HCT116 (cell line): ENCODE measurements at regions not wholly inside any gene's neighbourhood (a gene's known extent, or its start where the extent isn't known, plus 50 kb on each side); places are given as distances from the start of the nearest gene placed in this dataset.

Experiments
- ATAC-seq: fragments of 200-7000 bp; cut with Tn5 transposase; 2 replicates; pipeline ENCODE4 v1.9.1; 2020; ENCODE audit warnings: mild to moderate bottlenecking, moderate library complexity
- BruUV-seq: library from RNA; stranded (reverse); fragments of 400-500 nt; replicated peaks from 2 replicates; lab custom pipeline; 2021; lab: Mats Ljungman, UMichigan
- CTCF ChIA-PET: fragments of 300-600 bp; sonication (Branson Sonifier 250); formaldehyde crosslinking; loops from one replicate; lab custom pipeline; 2021; ENCODE audit warnings: antibody characterized with exemption; lab: Charles Lee
- POLR2A ChIA-PET: fragments of 300-600, 350-600 bp; sonication (Branson Sonifier 250); formaldehyde crosslinking; loops from one replicate; lab custom pipeline; 2021; ENCODE audit warnings: antibody characterized with exemption; lab: Charles Lee
- RAD21 ChIA-PET, 2 experiments: fragments of 300-600 bp; sonication (Branson Sonifier 250); formaldehyde crosslinking; loops; one replicate each; lab custom pipeline; 2023; ENCODE audit warnings: low total read pairs in 2 of 2; ENCODE audit not compliant: uncharacterized antibody in 2 of 2, unreplicated experiment in 2 of 2, low non-redundant PET in 1 of 2; lab: Charles Lee
- DNase-seq: peaks from one replicate; pipeline ENCODE4 v3.0.0-alpha.2; 2010; ENCODE audit warnings: low read depth, low spot score
- H2AFZ ChIP-seq: fragments of 200-600 bp; shearing (Covaris generic), sonication (generic); 2 replicates; pipeline ENCODE4 v1.6.1; 2017; ENCODE audit warnings: low read depth, mixed run types, mixed read lengths, antibody characterized with exemption, low read length; ENCODE audit not compliant: poor library complexity, severe bottlenecking
- H3K27ac ChIP-seq: 2 replicates; pipeline ENCODE4 v1.5.1; 2012; ENCODE audit warnings: low read depth, low read length
- H3K27me3 ChIP-seq: fragments of 200-600 bp; sonication (generic); 2 replicates; pipeline ENCODE4 v1.6.1; 2016; ENCODE audit warnings: mixed run types, low read length, mixed read lengths; ENCODE audit not compliant: insufficient read depth
- H3K36me3 ChIP-seq, 2 experiments: fragments of 200-500 bp in 1 of 2; fragments of 200-600 bp in 1 of 2; sonication (Bioruptor generic) in 1 of 2; sonication (generic) in 1 of 2; 2 replicates each; pipeline versions ENCODE4 v1.5.1 to v1.6.1; 2014 to 2016; ENCODE audit warnings: low read length in 2 of 2, inconsistent platforms in 1 of 2, mixed read lengths in 1 of 2, mixed run types in 1 of 2; ENCODE audit not compliant: insufficient read depth in 2 of 2, control insufficient read depth in 1 of 2
- H3K4me1 ChIP-seq, 2 experiments: fragments of 200-600 bp in 1 of 2; sonication (generic) in 1 of 2; 2 replicates each; pipeline versions ENCODE4 v1.5.1 to v1.6.1; 2012 to 2017; ENCODE audit warnings: low read length in 2 of 2, inconsistent platforms in 1 of 2, mild to moderate bottlenecking in 1 of 2, mixed read lengths in 1 of 2, mixed run types in 1 of 2, moderate library complexity in 1 of 2; ENCODE audit not compliant: insufficient read depth in 2 of 2, control insufficient read depth in 1 of 2
- H3K4me2 ChIP-seq: fragments of 200-600 bp; sonication (generic); 2 replicates; pipeline ENCODE4 v1.6.1; 2017; ENCODE audit warnings: mixed run types, low read length, mixed read lengths
- H3K4me3 ChIP-seq, 2 experiments: fragments of 200-600 bp in 1 of 2; sonication (generic) in 1 of 2; replicated peaks in 1 of 2; 2 replicates each; pipeline ENCODE4 v1.5.1; 2011 to 2016; ENCODE audit warnings: low read length in 2 of 2, control low read depth in 1 of 2, low read depth in 1 of 2, mild to moderate bottlenecking in 1 of 2, mixed read lengths in 1 of 2, mixed run types in 1 of 2
- H3K79me2 ChIP-seq: fragments of 200-600 bp; sonication (generic); 2 replicates; pipeline ENCODE4 v1.6.1; 2017; ENCODE audit warnings: mild to moderate bottlenecking, mixed run types, low read length, moderate library complexity, mixed read lengths; ENCODE audit not compliant: insufficient read depth
- H3K9ac ChIP-seq: fragments of 200-600 bp; sonication (generic); 2 replicates; pipeline ENCODE4 v1.6.1; 2016; ENCODE audit warnings: low read length, mixed read lengths
- H3K9me2 ChIP-seq: fragments of 200-600 bp; sonication (generic), shearing (Covaris generic); 2 replicates; pipeline ENCODE4 v1.6.1; 2017; ENCODE audit warnings: mixed run types, mild to moderate bottlenecking, moderate library complexity; ENCODE audit not compliant: insufficient read depth
- H3K9me3 ChIP-seq, 2 experiments: fragments of 200-500 bp in 1 of 2; fragments of 200-600 bp in 1 of 2; sonication (Bioruptor generic) in 1 of 2; sonication (generic) in 1 of 2; 2 replicates each; pipeline ENCODE4 v1.6.1; 2014 to 2017; ENCODE audit warnings: low read length in 2 of 2, mixed read lengths in 2 of 2, inconsistent platforms in 1 of 2, low read depth in 1 of 2, mild to moderate bottlenecking in 1 of 2, mixed run types in 1 of 2, moderate library complexity in 1 of 2; ENCODE audit not compliant: control insufficient read depth in 1 of 2, insufficient read depth in 1 of 2
- H4K20me1 ChIP-seq: fragments of 200-600 bp; sonication (generic), shearing (Covaris generic); 2 replicates; pipeline ENCODE4 v1.6.1; 2017; ENCODE audit warnings: mixed run types, mild to moderate bottlenecking, moderate library complexity; ENCODE audit not compliant: insufficient read depth
- CBX3 ChIP-seq: IDR thresholded peaks from 2 replicates; pipeline ENCODE4 v1.6.1; 2012; ENCODE audit warnings: low read depth
- CEBPB ChIP-seq: IDR thresholded peaks from 2 replicates; pipeline ENCODE4 v1.6.1; 2012; ENCODE audit warnings: low read depth
- ELF1 ChIP-seq: IDR thresholded peaks from 2 replicates; pipeline ENCODE4 v1.6.1; 2012; ENCODE audit warnings: low read depth, borderline replicate concordance
- EZH2 ChIP-seq: fragments of 200-600 bp; sonication (generic); IDR thresholded peaks from 2 replicates; pipeline ENCODE4 v1.6.1; 2017; ENCODE audit warnings: antibody characterized with exemption, mixed run types
- EZH2phosphoT487 ChIP-seq: fragments of 200-600 bp; IDR thresholded peaks from 2 replicates; pipeline ENCODE4 v1.6.1; 2018; ENCODE audit warnings: antibody characterized with exemption, borderline replicate concordance
- FOSL1 ChIP-seq: IDR thresholded peaks from 2 replicates; pipeline ENCODE4 v1.6.1; 2012; ENCODE audit warnings: low read depth
- JUND ChIP-seq: IDR thresholded peaks from 2 replicates; pipeline ENCODE4 v1.6.1; 2012
- POLR2A ChIP-seq: IDR thresholded peaks from 2 replicates; pipeline ENCODE4 v1.7.0; 2011; ENCODE audit warnings: borderline replicate concordance; ENCODE audit not compliant: insufficient read depth, insufficient read length; ENCODE audit errors: extremely low read depth
- RAD21 ChIP-seq: IDR thresholded peaks from 2 replicates; pipeline ENCODE4 v1.6.1; 2012; ENCODE audit warnings: low read depth, mild to moderate bottlenecking
- SIN3A ChIP-seq: IDR thresholded peaks from 2 replicates; pipeline ENCODE4 v1.6.1; 2012; ENCODE audit warnings: low read depth
- SP1 ChIP-seq: IDR thresholded peaks from 2 replicates; pipeline ENCODE4 v1.6.1; 2012; ENCODE audit warnings: low read depth
- SRF ChIP-seq: IDR thresholded peaks from 2 replicates; pipeline ENCODE4 v1.6.1; 2012; ENCODE audit warnings: low read depth
- TCF7L2 ChIP-seq: IDR thresholded peaks from 2 replicates; pipeline ENCODE4 v1.7.0; 2011; ENCODE audit warnings: borderline replicate concordance, inconsistent platforms; ENCODE audit not compliant: insufficient read depth, insufficient read length; ENCODE audit errors: extremely low read depth
- ZFX ChIP-seq: fragments of 450-650 bp; IDR thresholded peaks from 2 replicates; pipeline ENCODE4 v1.6.1; 2017
- intact Hi-C: fragments of 100-400 bp; cut with micrococcal nuclease; formaldehyde crosslinking; loops from 2 replicates; pipeline ENCODE4 v1.10.0; 2022
- TF ChIP-seq, protein P1 (sequence below): IDR thresholded peaks from 2 replicates; pipeline ENCODE4 v1.6.1; 2011; ENCODE audit warnings: mild to moderate bottlenecking, low read length, moderate library complexity; ENCODE audit not compliant: insufficient replicate concordance; ENCODE audit errors: extremely low read depth
- TF ChIP-seq, protein P2 (sequence below), 3 experiments: fragments of 200-600 bp in 1 of 3; sonication (generic) in 1 of 3; IDR thresholded peaks in 2 of 3; conservative IDR thresholded peaks in 1 of 3; 2 replicates each; pipeline ENCODE4 v1.5.1; 2012 to 2017; ENCODE audit warnings: low read depth in 2 of 3, low read length in 2 of 3, antibody characterized with exemption in 1 of 3, borderline replicate concordance in 1 of 3, control low read depth in 1 of 3, mild to moderate bottlenecking in 1 of 3, mixed read lengths in 1 of 3, mixed run types in 1 of 3, moderate library complexity in 1 of 3; ENCODE audit not compliant: insufficient read depth in 1 of 3
- TF ChIP-seq, protein P3 (sequence below): IDR thresholded peaks from 2 replicates; pipeline ENCODE4 v1.6.1; 2012
- TF ChIP-seq, protein P4 (sequence below): IDR thresholded peaks from 2 replicates; pipeline ENCODE4 v1.6.1; 2012; ENCODE audit warnings: low read depth
- TF ChIP-seq, protein P5 (sequence below): IDR thresholded peaks from 2 replicates; pipeline ENCODE4 v1.6.1; 2012

DNA sequence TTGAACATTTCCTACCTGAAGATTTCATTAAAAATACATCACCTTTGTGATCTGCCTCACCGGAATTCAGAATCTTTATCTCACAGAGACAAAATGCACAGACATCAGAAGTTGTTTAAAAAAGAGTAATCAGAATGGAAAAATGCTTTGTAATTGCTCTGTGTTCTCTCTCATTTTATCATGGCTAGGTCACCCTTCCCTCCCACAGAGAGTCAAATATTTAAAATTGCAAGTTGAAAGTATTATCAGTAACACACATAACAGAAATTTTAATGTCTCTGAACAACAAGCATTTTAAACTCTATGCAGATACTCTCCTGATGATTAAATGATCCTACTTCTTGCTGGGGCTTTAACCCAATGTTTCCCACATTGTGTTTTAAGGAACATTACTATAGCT, 362.0 kb downstream of the CBLL2 start:
- H3K27me3 ChIP-seq = no peaks in the 10 kb centered on the region
- DNase-seq (no peak), ATAC-seq (no peak)
- no peaks in the 10 kb centered on the region for H3K4me1 ChIP-seq
- ChIA-PET CTCF (no interaction called here), POLR2A (no interaction called here), RAD21 (no interaction called here)
- H3K9me2 ChIP-seq = no peaks in the 10 kb centered on the region
- intact Hi-C loops = no loop called here
- H3K36me3 ChIP-seq = no peaks in the 10 kb centered on the region
- H3K79me2 ChIP-seq = no peaks in the 10 kb centered on the region
- H3K4me3 ChIP-seq = no peak overlapping the region
- no peak overlapping the region for H2AFZ ChIP-seq
- BruUV-seq = no TSS peak
- no peak overlapping the region for H3K4me2 ChIP-seq
- H3K27ac ChIP-seq = no peak overlapping the region
- no peak for TF ChIP-seq ZFX
- TF ChIP-seq TCF7L2 = no peak
- TF ChIP-seq ELF1 = no peak
- TF ChIP-seq, protein P1, sequence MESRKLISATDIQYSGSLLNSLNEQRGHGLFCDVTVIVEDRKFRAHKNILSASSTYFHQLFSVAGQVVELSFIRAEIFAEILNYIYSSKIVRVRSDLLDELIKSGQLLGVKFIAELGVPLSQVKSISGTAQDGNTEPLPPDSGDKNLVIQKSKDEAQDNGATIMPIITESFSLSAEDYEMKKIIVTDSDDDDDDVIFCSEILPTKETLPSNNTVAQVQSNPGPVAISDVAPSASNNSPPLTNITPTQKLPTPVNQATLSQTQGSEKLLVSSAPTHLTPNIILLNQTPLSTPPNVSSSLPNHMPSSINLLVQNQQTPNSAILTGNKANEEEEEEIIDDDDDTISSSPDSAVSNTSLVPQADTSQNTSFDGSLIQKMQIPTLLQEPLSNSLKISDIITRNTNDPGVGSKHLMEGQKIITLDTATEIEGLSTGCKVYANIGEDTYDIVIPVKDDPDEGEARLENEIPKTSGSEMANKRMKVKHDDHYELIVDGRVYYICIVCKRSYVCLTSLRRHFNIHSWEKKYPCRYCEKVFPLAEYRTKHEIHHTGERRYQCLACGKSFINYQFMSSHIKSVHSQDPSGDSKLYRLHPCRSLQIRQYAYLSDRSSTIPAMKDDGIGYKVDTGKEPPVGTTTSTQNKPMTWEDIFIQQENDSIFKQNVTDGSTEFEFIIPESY = no peak
- no peak for TF ChIP-seq EZH2phosphoT487
- TF ChIP-seq RAD21 = no peak
- TF ChIP-seq CEBPB = no peak
- TF ChIP-seq, protein P2, sequence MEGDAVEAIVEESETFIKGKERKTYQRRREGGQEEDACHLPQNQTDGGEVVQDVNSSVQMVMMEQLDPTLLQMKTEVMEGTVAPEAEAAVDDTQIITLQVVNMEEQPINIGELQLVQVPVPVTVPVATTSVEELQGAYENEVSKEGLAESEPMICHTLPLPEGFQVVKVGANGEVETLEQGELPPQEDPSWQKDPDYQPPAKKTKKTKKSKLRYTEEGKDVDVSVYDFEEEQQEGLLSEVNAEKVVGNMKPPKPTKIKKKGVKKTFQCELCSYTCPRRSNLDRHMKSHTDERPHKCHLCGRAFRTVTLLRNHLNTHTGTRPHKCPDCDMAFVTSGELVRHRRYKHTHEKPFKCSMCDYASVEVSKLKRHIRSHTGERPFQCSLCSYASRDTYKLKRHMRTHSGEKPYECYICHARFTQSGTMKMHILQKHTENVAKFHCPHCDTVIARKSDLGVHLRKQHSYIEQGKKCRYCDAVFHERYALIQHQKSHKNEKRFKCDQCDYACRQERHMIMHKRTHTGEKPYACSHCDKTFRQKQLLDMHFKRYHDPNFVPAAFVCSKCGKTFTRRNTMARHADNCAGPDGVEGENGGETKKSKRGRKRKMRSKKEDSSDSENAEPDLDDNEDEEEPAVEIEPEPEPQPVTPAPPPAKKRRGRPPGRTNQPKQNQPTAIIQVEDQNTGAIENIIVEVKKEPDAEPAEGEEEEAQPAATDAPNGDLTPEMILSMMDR (IDR thresholded peaks at IDR 0.05 in 2 of 3, conservative IDR thresholded peaks at IDR 0.05 in 1 of 3; ENCODE audit: borderline replicate concordance in 1 of 3, insufficient read depth in 1 of 3, low read depth in 2 of 3, low read length in 2 of 3) = no peak
- TF ChIP-seq, protein P3, sequence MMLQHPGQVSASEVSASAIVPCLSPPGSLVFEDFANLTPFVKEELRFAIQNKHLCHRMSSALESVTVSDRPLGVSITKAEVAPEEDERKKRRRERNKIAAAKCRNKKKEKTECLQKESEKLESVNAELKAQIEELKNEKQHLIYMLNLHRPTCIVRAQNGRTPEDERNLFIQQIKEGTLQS = no peak
- TF ChIP-seq SRF = no peak
- no peak for TF ChIP-seq SP1
- no peak for TF ChIP-seq EZH2
- no peak for TF ChIP-seq CBX3
- no peak for TF ChIP-seq POLR2A
- TF ChIP-seq FOSL1 = no peak
- TF ChIP-seq, protein P4, sequence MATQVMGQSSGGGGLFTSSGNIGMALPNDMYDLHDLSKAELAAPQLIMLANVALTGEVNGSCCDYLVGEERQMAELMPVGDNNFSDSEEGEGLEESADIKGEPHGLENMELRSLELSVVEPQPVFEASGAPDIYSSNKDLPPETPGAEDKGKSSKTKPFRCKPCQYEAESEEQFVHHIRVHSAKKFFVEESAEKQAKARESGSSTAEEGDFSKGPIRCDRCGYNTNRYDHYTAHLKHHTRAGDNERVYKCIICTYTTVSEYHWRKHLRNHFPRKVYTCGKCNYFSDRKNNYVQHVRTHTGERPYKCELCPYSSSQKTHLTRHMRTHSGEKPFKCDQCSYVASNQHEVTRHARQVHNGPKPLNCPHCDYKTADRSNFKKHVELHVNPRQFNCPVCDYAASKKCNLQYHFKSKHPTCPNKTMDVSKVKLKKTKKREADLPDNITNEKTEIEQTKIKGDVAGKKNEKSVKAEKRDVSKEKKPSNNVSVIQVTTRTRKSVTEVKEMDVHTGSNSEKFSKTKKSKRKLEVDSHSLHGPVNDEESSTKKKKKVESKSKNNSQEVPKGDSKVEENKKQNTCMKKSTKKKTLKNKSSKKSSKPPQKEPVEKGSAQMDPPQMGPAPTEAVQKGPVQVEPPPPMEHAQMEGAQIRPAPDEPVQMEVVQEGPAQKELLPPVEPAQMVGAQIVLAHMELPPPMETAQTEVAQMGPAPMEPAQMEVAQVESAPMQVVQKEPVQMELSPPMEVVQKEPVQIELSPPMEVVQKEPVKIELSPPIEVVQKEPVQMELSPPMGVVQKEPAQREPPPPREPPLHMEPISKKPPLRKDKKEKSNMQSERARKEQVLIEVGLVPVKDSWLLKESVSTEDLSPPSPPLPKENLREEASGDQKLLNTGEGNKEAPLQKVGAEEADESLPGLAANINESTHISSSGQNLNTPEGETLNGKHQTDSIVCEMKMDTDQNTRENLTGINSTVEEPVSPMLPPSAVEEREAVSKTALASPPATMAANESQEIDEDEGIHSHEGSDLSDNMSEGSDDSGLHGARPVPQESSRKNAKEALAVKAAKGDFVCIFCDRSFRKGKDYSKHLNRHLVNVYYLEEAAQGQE = no peak
- no peak for TF ChIP-seq SIN3A
- TF ChIP-seq, protein P5, sequence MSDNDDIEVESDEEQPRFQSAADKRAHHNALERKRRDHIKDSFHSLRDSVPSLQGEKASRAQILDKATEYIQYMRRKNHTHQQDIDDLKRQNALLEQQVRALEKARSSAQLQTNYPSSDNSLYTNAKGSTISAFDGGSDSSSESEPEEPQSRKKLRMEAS = no peak
- TF ChIP-seq JUND = no peak
- H3K9ac ChIP-seq = no peak overlapping the region
- H4K20me1 ChIP-seq = no peaks in the 10 kb centered on the region
- H3K9me3 ChIP-seq = no peaks in the 10 kb centered on the region
